ENCODE measurements at regions not wholly inside any gene's neighbourhood (a gene's known extent, or its start where the extent isn't known, plus 50 kb on each side); places are given as distances from the start of the nearest gene placed in this dataset.

DNA sequence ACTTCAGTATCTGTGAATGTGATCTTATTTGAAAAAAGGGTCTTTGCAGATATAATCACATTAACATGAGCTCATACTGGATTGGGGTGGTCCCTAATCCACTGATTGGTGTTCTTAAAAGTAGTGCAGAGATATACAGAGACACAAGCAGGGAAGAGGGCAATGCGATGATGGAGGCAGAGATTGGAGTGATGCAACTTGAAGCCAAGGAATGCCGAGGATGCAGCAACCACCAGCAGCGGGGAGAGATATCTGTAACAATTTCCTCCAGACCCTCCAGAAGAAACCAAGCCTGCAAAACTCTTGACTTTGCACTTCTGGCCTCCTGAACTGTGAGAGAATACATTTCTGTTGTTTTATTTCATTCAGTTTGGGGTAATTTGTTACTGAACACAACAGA lies 171.0 kb upstream of the MBNL1 start:
- TF ChIP-seq, protein P1, sequence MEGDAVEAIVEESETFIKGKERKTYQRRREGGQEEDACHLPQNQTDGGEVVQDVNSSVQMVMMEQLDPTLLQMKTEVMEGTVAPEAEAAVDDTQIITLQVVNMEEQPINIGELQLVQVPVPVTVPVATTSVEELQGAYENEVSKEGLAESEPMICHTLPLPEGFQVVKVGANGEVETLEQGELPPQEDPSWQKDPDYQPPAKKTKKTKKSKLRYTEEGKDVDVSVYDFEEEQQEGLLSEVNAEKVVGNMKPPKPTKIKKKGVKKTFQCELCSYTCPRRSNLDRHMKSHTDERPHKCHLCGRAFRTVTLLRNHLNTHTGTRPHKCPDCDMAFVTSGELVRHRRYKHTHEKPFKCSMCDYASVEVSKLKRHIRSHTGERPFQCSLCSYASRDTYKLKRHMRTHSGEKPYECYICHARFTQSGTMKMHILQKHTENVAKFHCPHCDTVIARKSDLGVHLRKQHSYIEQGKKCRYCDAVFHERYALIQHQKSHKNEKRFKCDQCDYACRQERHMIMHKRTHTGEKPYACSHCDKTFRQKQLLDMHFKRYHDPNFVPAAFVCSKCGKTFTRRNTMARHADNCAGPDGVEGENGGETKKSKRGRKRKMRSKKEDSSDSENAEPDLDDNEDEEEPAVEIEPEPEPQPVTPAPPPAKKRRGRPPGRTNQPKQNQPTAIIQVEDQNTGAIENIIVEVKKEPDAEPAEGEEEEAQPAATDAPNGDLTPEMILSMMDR (IDR thresholded peaks at IDR 0.05 in 8 of 11, conservative IDR thresholded peaks at IDR 0.05 in 3 of 11): no peak
- TF ChIP-seq POLR2AphosphoS5 (IDR thresholded peaks at IDR 0.05) (no peak), POLR2A (IDR thresholded peaks at IDR 0.05) (no peak)
- H3K4me1 ChIP-seq: peaks cover 0 to 11% (median 3%) of the 10 kb centered on the region in 6 donors
- H3K4me3 ChIP-seq: no peak overlapping the region
- WGBS, 5 donors: 55 to 76% (median 67%) methylated on average over 3 of the region's 3 CpGs
- H3K27me3 ChIP-seq (replicated peaks in 1 of 7): no peaks in the 10 kb centered on the region
- DNase-seq: no peak
- no peak overlapping the region for H3K27ac ChIP-seq
- intact Hi-C loops (cut with DNase I; ENCODE audit: low total_unique reads): no loop called here
- H3K9me3 ChIP-seq: peaks cover 0 to 4% (median 0%) of the 10 kb centered on the region in 8 donors
- H3K36me3 ChIP-seq: no peaks in the 10 kb centered on the region

DNA sequence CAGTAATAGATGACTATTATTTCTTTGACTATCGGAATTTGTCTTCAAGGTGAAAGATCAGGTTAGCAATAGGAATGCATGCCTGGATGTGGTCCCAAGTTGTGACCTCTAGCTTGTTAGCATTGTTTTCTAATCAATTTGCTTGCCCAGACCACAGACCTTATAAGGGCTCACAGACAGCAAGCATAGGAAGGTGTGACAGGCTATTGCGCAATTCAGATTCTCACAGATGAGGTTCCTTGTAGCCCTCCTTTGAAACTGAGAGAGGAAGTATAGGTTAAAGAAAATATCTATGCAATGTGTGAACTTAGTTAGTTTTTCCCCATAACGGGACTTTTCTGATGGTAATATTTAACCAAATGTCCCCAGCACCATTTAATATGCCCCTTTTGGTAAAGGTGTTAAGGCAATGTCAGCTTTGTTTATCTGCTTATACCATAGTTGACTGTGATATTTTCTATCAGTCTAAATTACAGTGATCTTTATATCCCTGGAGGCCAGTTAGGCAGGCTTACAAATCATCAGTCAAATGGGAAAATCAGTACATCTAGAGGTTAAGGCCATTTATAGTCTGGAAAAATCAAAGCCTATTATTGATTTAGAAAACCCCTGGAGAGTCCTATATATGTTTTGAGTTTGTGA lies 168.1 kb upstream of the MBNL1 start:
- Histone ChIP-seq H3K4me3 (no peak overlapping the region), H3K36me3 (no peaks in the 10 kb centered on the region), H3K4me1 (peaks cover 0 to 17% (median 3%) of the 10 kb centered on the region in 6 donors), H3K9me3 (no peaks in the 10 kb centered on the region), H3K27ac (no peak overlapping the region), H3K27me3 (replicated peaks in 1 of 7) (no peaks in the 10 kb centered on the region)
- 57 to 78% (median 75%) methylated on average over 3 of the region's 3 CpGs for WGBS, 5 donors
- intact Hi-C loops (cut with DNase I; ENCODE audit: low total_unique reads): no loop called here
- TF ChIP-seq POLR2A (IDR thresholded peaks at IDR 0.05) (no peak), POLR2AphosphoS5 (IDR thresholded peaks at IDR 0.05) (no peak)
- TF ChIP-seq, protein P1 (IDR thresholded peaks at IDR 0.05 in 8 of 11, conservative IDR thresholded peaks at IDR 0.05 in 3 of 11): no peak
- no peak for DNase-seq

DNA sequence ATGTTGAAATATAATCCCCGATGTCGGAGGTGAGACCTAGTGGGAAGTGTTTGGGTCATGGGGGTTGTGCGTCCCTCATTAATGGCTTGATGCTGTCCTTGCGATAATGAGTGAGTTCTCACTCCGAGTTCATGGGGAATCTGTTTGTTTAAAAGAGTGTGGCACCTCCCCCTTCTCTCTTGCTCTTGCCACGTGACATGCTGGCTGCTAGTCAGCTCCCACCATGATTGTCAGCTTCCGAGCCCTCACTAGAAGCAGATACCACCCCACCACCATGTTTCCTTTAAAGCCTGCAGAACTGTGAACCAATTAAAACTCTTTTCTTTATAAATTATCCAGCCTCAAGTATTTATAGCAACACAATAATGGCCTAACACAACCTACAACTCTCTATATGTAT lies 166.3 kb upstream of the MBNL1 start:
- H3K27me3 ChIP-seq (replicated peaks in 1 of 7): no peaks in the 10 kb centered on the region
- no peaks in the 10 kb centered on the region for H3K9me3 ChIP-seq
- intact Hi-C loops (cut with DNase I; ENCODE audit: low total_unique reads): no loop called here
- H3K4me1 ChIP-seq: peaks cover 0 to 17% (median 3%) of the 10 kb centered on the region in 6 donors
- TF ChIP-seq POLR2A (IDR thresholded peaks at IDR 0.05): no peak
- TF ChIP-seq, protein P1 (IDR thresholded peaks at IDR 0.05 in 8 of 11, conservative IDR thresholded peaks at IDR 0.05 in 3 of 11): no peak
- no peak for TF ChIP-seq POLR2AphosphoS5 (IDR thresholded peaks at IDR 0.05)
- DNase-seq: no peak
- H3K36me3 ChIP-seq: no peaks in the 10 kb centered on the region
- 87 to 94% (median 89%) methylated on average over 7 of the region's 7 CpGs for WGBS, 5 donors
- H3K27ac ChIP-seq: no peak overlapping the region
- H3K4me3 ChIP-seq: no peak overlapping the region

DNA sequence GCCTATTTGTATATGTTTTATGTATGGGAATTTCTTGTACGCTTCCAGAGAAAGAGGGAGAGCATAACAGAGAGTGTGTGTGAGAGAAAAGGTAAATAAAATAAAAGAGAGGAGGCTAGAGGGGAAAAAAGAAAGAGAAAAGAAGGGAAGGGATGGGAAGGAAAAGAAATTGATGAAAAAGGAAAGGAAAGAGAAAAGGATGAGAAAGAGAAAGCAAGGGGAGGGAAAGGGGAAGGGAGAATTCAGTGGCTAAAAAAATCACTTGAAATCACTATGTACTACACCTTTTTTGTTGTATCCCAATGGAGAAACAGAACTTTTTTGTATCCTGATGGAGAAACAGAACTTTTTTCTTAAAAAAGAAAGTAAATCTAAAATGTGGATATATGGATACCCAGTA lies 165.5 kb upstream of the MBNL1 start:
- Histone ChIP-seq H3K27ac (no peak overlapping the region), H3K9me3 (no peaks in the 10 kb centered on the region), H3K4me3 (no peak overlapping the region), H3K27me3 (replicated peaks in 1 of 7) (no peaks in the 10 kb centered on the region), H3K36me3 (no peaks in the 10 kb centered on the region), H3K4me1 (peaks cover 0 to 17% (median 3%) of the 10 kb centered on the region in 6 donors)
- WGBS, 5 donors: 87 to 98% (median 97%) methylated on average over 1 of the region's 1 CpG
- intact Hi-C loops (cut with DNase I; ENCODE audit: low total_unique reads): no loop called here
- no peak for DNase-seq
- no peak for TF ChIP-seq POLR2AphosphoS5 (IDR thresholded peaks at IDR 0.05)
- TF ChIP-seq, protein P1 (IDR thresholded peaks at IDR 0.05 in 8 of 11, conservative IDR thresholded peaks at IDR 0.05 in 3 of 11): no peak
- no peak for TF ChIP-seq POLR2A (IDR thresholded peaks at IDR 0.05)
